DMS79 (cell line): ENCODE measurements at regions not wholly inside any gene's neighbourhood (a gene's known extent, or its start where the extent isn't known, plus 50 kb on each side); places are given as distances from the start of the nearest gene placed in this dataset.

ENCODE experiments used
- DNase-seq: peaks from one replicate; lab custom pipeline; 2025; lab: John Stamatoyannopoulos, UW

DNA sequence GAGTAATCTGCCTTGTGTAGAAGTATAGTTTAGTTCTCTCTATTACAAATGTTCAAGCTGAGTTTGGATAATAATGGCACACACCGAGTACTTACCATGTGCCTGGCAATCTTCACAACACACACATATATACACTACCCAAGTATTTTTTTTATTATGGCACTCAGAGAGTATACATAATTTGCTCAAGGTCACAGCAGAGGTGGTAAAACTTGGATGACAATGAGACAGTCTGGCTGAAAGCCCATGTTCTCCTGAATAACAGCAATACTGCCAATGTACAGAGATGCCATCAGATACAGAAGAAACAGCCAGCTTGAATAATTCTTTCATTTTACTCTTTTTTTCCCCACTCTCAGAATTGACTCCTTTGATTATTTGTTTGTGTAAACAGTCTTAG, 460.0 kb downstream of the CNTN6 start:
- no peak for DNase-seq

- DNase-seq: no peak
These were observed 468.6 kb downstream of the CNTN6 start for GRCh38 chr3:1561427-1561826.

GRCh38 chr3:1571736-1572135, 478.9 kb downstream of the CNTN6 start:
- no peak for DNase-seq

DNA sequence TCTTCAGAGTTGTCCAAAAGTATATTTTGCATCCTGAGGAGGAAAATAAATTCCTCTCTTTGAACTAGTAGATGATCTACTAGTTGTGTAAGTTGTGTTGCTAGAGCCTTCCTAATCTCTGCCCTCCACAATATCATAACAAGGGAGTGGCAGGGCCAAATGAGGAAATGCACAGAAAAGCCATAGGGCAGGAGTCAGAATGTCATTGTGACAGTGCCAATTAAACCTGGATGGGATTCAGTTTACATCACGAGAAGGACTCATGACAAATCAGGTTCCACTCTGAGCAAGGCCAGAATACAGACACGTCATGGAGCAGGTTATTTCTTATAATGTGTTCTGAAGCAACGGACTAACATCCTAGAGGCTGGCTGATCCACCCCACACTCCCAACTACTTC, 483.2 kb downstream of the CNTN6 start:
- DNase-seq: no peak

GRCh38 chr3:1578124-1578806, 485.4 kb downstream of the CNTN6 start:
- no peak for DNase-seq

- DNase-seq: no peak
These were observed 490.2 kb downstream of the CNTN6 start for GRCh38 chr3:1583044-1583443.

DNA sequence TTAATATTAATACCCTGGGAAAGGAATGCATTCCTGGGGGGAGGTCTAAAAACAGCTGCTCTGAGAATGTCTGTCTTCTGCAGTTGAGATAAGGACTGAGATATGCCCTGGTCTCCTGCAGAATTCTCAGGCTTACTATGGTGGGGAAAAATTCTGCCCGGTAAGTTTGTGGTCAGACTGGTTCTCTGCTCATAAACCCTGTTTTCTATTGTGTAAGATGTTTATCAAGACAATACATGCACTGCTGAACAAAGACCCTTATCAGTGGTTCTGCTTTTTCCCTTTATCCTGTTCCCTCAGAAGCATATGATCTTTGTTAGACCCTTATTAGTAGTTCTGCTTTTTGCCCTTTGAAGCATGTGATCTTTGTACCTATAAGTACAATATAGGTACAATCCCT, 494.6 kb downstream of the CNTN6 start:
- DNase-seq: no peak

- no peak for DNase-seq
These were observed 498.7 kb downstream of the CNTN6 start for GRCh38 chr3:1591327-1592028.

DNA sequence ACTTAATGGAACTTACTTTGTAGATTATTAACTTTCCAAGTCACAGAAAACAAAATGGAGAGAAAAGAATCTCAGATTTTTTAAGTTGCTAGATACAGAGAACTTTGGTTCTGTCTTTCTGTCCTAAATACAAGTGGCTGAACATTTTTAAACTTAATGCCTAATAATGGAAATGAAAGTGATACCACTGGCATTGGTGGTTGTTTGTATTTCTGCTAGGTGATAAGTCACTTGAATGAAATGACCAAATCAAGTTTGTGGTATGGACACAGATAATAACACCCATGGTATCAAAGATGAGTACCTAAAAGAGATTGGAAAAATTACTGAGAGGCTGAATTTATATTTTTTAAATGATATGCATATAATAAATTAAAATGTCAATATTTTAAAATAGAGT, 502.1 kb downstream of the CNTN6 start:
- no peak for DNase-seq

- no peak for DNase-seq
These were observed 498.5 kb upstream of the CNTN4 start for GRCh38 chr3:1600206-1600605.

DNA sequence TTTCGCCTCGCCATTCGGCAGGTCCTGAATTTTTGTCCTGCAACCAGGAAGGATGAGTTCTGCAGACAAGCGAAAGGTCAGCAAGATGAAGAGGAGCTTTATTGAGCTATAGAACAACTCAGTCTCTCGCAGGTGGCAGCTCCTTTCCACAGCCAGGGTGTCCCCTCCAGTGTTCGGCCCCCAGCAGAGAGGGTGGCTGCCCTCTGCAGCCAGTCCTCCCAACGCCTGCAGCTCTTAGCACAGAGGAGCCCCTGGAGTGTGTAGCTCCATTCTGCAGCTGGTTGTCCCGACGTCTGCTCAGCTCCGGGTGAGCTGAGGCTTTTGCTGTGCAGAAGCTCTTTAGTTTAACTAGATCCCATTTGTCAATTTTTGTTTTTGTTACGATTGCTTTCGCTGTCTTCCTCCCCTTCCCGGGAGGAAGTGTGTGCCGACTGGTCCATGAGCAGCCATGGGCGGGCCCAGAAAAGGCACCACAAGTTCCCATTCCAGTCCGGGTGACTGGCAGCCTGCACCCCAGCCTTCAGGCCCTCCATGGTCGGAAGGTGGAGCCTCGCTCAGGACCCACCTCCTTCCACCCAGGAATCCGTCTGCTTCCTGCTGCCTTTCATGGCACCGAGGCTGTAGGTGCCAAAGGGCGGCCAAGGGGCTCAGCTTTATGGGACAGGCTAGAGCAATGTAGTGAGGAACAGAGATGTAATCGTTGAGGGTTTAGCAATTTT, 497.8 kb upstream of the CNTN4 start:
- no peak for DNase-seq

DNA sequence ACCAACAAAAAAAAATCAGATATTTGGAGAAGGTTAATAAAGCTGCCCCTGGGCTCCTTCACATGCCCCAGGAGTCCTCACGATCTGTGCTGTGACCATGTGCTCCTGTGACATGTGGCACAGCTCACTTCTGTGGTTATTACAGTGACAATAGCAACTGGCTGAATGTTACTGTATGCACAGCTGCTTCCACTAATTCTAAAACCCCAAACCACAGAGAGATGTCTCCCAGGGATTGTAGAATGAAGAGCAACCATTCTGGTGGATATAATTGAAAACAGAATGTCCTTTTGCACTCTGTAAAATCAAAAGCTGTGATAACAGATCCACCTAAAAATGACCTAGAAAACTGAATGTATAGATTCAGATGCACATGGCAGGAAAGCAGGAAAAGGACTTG, 489.2 kb upstream of the CNTN4 start:
- no peak for DNase-seq

DNA sequence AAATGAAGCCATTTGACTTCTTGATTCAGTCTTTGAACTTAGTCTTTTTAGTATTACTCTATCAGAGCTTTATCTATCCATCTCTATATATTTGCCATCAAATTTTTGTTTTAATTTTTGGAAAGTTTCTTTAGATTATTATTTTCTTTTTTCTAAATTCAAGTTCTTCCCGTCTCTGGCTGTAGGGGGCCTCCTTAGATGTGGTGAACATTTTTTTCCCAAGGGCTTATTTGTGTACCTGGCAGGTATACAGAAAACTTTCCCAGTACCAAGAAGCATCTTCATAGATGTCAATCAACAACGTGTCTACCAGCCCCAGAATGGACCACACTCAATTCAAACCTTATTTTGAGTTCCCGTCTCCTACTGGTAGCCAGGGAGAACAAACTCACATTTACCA, 486.8 kb upstream of the CNTN4 start:
- DNase-seq: no peak

- DNase-seq: no peak
These were observed 484.7 kb upstream of the CNTN4 start for GRCh38 chr3:1613962-1614361.

DNA sequence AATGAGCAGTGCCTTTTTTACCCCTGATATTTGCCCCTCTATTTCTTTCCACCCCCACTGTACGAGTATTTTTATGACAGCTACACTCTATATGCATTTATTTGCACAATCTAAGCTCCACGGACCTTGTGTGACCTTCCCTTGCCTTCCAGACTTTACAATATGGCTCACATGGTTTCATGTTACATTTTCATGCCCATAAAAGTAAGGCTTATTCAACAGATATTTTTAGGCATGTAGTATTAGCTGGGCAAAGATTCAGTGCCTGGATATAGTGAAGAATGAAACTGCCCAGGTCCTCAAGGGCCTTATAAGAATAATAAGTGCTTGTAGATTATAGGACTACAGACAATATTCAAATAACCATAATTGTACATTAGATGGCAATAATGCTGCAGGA, 481.9 kb upstream of the CNTN4 start:
- no peak for DNase-seq

DNA sequence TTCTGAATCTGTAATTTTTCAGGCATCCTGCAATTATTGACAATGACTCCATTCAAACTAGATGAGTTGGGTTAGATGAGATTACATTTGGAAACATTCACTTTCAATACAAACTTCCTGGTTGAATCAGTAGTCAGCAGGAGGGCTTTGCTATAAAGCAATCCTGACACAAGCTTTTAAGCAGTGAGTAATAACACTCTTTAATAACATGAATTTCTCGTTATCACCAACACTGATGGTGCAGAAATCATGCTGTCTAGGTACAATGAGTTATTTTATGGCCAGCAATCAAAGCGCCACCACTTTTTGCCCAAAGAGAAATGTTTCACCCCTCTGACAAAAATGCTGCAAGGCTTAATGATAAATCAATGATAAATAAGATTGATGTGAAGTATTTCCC, 474.8 kb upstream of the CNTN4 start:
- DNase-seq: no peak

- no peak for DNase-seq
These were observed 466.5 kb upstream of the CNTN4 start for GRCh38 chr3:1632128-1632527.

- no peak for DNase-seq
These were observed 436.8 kb upstream of the CNTN4 start for GRCh38 chr3:1661839-1662238.

DNA sequence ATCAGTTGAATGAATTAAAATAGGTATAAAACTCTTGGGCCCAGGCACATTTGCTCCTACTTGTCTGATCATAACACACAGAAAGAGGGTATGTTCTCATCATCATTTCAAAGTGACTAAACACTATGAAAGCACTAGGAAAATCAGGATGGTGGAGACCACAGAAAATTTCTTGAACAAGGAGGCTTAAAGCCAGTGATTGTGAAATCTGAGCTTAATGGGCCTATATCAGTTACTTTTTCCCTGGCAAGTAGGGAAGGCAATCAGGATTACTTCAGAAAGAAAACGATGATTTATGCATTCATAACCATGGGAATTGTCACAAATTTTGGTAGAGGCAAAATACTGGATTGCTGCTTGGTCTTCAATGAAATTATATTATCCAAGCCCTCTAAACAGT, 434.4 kb upstream of the CNTN4 start:
- DNase-seq: no peak

DNA sequence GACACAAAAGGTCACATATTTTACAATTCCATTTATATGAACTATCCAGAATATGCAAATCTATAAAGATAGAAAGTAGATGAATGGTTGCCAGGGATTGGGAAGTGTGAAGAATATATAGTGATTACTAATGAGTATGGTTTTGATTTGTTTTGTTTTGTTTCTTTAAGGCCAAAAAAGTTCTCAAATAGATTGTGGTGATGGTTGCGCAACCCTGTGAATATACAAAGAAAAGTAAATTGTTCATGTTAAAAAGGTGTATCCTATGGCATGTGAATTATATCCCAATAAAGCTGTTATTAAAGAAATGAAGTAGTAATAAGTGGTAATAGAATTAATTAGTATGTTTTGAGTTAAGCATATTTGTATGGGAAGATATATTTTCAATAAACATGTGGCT, 431.8 kb upstream of the CNTN4 start:
- DNase-seq: no peak

DNA sequence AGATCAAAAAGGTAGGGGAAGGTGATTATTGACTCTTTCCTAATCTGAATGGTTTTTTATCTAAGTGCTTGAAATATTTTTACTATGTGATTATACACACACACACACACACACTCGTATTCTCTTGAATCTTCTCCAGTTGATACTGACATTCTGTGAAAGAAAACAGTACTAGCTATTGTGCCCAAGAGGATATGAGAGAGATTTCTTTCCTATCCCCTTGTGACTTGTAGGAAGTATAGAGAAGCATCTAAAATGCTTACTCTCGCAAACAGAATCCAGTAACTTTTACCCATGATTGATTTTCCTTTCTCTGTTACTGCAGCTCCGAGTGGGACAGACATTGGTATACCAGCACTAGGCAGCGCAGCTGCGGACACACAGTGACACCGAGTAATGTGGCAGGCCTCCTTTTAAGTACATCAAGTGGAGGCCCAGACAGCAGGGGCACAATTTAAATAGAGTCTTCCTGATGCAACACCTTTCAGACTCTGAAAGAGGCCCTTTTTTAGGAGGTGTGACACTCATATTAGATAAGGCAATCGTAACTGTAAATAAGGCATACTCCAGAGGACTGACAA, 421.0 kb upstream of the CNTN4 start:
- no peak for DNase-seq

GRCh38 chr3:1692428-1692827, 406.2 kb upstream of the CNTN4 start:
- no peak for DNase-seq

DNA sequence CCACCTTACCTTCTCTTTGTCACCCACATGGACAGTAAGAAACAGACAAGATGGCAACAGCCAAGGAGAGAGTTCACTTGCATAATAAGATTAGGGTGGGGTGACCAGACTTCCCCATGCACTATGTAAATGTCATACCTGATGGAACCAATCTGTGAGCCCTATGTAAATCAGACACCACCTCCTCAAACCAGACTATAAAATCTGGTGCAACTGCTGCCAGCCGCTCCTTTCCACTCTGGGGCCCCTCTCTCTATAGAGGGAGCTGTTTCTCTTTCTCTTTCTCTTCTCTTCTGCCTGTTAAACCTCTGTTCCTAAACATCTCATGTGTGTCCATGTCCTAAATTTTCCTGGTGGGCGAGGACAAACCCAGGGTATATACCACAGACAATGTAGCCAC, 405.5 kb upstream of the CNTN4 start:
- no peak for DNase-seq
